ENCODE measurements at regions not wholly inside any gene's neighbourhood (a gene's known extent, or its start where the extent isn't known, plus 50 kb on each side); places are given as distances from the start of the nearest gene placed in this dataset.

GRCh38 chr5:144575736-144576135, 405.1 kb downstream of the KCTD16 start:
- TF ChIP-seq CTCF (IDR thresholded peaks at IDR 0.05; ENCODE audit: borderline replicate concordance, insufficient read depth, low read depth, low read length): no peak
- no peak overlapping the region for H3K4me3 ChIP-seq (ENCODE audit: low read depth, low read length)

GRCh38 chr5:144567421-144567780, 396.7 kb downstream of the KCTD16 start:
- no peak for TF ChIP-seq CTCF (IDR thresholded peaks at IDR 0.05; ENCODE audit: borderline replicate concordance, insufficient read depth, low read depth, low read length)
- no peak overlapping the region for H3K4me3 ChIP-seq (ENCODE audit: low read depth, low read length)

- no peak for TF ChIP-seq CTCF (IDR thresholded peaks at IDR 0.05; ENCODE audit: borderline replicate concordance, insufficient read depth, low read depth, low read length)
- no peak overlapping the region for H3K4me3 ChIP-seq (ENCODE audit: low read depth, low read length)
These were observed 396.2 kb downstream of the KCTD16 start for GRCh38 chr5:144566747-144567420.

- no peak overlapping the region for H3K4me3 ChIP-seq (ENCODE audit: low read depth, low read length)
- no peak for TF ChIP-seq CTCF (IDR thresholded peaks at IDR 0.05; ENCODE audit: borderline replicate concordance, insufficient read depth, low read depth, low read length)
These were observed 378.9 kb downstream of the KCTD16 start for GRCh38 chr5:144549580-144549979.

- TF ChIP-seq CTCF (IDR thresholded peaks at IDR 0.05; ENCODE audit: borderline replicate concordance, insufficient read depth, low read depth, low read length): no peak
- no peak overlapping the region for H3K4me3 ChIP-seq (ENCODE audit: low read depth, low read length)
These were observed 378.3 kb downstream of the KCTD16 start for GRCh38 chr5:144548936-144549335.

- no peak for TF ChIP-seq CTCF (IDR thresholded peaks at IDR 0.05; ENCODE audit: borderline replicate concordance, insufficient read depth, low read depth, low read length)
- H3K4me3 ChIP-seq (ENCODE audit: low read depth, low read length): no peak overlapping the region
These were observed 376.4 kb downstream of the KCTD16 start for GRCh38 chr5:144547098-144547499.

GRCh38 chr5:144538845-144539244, 368.2 kb downstream of the KCTD16 start:
- no peak for TF ChIP-seq CTCF (IDR thresholded peaks at IDR 0.05; ENCODE audit: borderline replicate concordance, insufficient read depth, low read depth, low read length)
- no peak overlapping the region for H3K4me3 ChIP-seq (ENCODE audit: low read depth, low read length)

Data from GM12875 (cell line).